Activated CD4-positive, alpha-beta memory T cell treated with anti-CD3 and anti-CD28 coated beads for 36 hours (primary cell): ENCODE measurements at regions not wholly inside any gene's neighbourhood (a gene's known extent, or its start where the extent isn't known, plus 50 kb on each side); places are given as distances from the start of the nearest gene placed in this dataset.

Experiments used
- CTCF ChIA-PET: fragments of 350-600 bp; sonication (Branson Sonifier 250); formaldehyde crosslinking; loops from one replicate; lab custom pipeline; 2021; ENCODE audit warnings: antibody characterized with exemption, inconsistent platforms; lab: Charles Lee
- POLR2A ChIA-PET: fragments of 350-600 bp; sonication (Branson Sonifier 250); formaldehyde crosslinking; loops from one replicate; lab custom pipeline; 2021; ENCODE audit warnings: antibody characterized with exemption; lab: Charles Lee
- DNase-seq: peaks from one replicate; pipeline ENCODE4 v3.0.0-alpha.2; 2020
- H3K27ac Mint-ChIP-seq: one replicate; pipeline ENCODE4 v1.8.0; 2021; ENCODE audit warnings: mixed read lengths
- H3K27me3 Mint-ChIP-seq: one replicate; pipeline ENCODE4 v1.8.0; 2021; ENCODE audit warnings: mixed read lengths
- H3K36me3 Mint-ChIP-seq: one replicate; pipeline ENCODE4 v1.8.0; 2021; ENCODE audit warnings: mixed read lengths
- H3K4me1 Mint-ChIP-seq: one replicate; pipeline ENCODE4 v1.8.0; 2021; ENCODE audit warnings: low read depth, mixed read lengths
- H3K4me3 Mint-ChIP-seq: one replicate; pipeline ENCODE4 v1.8.0; 2021; ENCODE audit warnings: mild to moderate bottlenecking, mixed read lengths
- H3K9me3 Mint-ChIP-seq: one replicate; pipeline ENCODE4 v1.8.0; 2021; ENCODE audit warnings: mixed read lengths
- intact Hi-C: fragments of 100-400 bp; cut with micrococcal nuclease; formaldehyde crosslinking; loops from one replicate; pipeline ENCODE4 v1.15.1; 2023

- intact Hi-C loops = no loop called here
- ChIA-PET CTCF (no interaction called here), POLR2A (interaction anchor here (0.6 kb wide), 1 partner anchor 40 kb away, joined by 4 read pairs; no protein-coding TSS in a partner anchor)
- Mint-ChIP-seq H3K9me3 (no peaks in the 10 kb centered on the region), H3K27me3 (no peaks in the 10 kb centered on the region), H3K36me3 (no peaks in the 10 kb centered on the region), H3K4me3 (no peak overlapping the region), H3K27ac (no peak overlapping the region), H3K4me1 (peaks cover 41% of the 10 kb centered on the region)
- DNase-seq = no peak
Measured at GRCh38 chr6:14862845-14863244, 383.0 kb upstream of the JARID2 start.

DNA sequence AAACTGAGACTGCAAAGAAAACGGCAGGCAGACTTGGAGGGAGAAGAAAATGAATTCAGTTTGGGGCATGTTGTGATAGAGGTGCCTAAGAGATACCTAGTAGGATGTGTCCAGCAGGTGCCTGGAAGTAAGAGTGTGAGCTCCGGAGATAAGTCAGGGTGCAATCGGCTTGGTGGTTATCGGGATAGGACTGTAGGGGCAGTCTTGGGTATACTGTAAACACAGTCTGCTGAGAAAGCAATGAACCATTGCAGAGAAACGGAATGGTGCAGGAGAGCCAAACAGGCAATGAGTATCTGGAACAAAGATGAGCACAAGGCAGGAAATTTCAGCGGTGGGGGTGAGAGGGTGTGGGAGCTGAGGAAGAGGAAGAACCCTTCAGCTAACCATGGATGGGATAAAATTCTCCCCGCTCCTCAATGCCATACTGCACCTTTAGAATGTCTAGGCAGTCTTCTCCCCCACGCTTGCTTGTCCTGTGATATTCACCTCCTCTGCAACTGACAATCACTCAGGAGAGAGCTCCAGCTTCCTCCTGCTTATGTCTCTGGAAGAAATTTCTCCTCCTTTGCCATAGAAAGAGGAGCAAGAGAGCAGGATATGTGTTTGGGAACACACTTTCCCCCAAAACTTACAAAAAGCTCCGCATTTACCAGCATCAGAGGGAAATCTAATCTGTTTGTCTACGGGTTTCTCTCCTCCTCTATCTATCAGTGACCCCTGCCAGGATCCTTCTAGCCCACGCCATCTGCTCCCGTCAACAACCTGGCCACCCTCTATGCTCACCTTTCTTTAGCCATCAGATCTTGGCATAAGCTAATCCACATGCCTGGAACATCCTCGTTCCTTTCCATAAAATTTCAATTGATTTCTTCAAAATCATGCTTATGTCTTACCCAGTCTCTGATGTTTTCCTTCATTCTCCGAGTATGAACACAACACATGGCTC is 381.7 kb upstream of the JARID2 start:
- Mint-ChIP-seq H3K27ac (no peak overlapping the region), H3K36me3 (no peaks in the 10 kb centered on the region), H3K27me3 (no peaks in the 10 kb centered on the region), H3K4me1 (peaks cover 30% of the 10 kb centered on the region), H3K9me3 (no peaks in the 10 kb centered on the region), H3K4me3 (no peak overlapping the region)
- ChIA-PET CTCF (no interaction called here), POLR2A (no interaction called here)
- intact Hi-C loops = no loop called here
- DNase-seq = no peak

GRCh38 chr6:14865531-14866100 is 380.3 kb upstream of the JARID2 start:
- intact Hi-C loops = no loop called here
- H3K4me1 Mint-ChIP-seq = peaks cover 22% of the 10 kb centered on the region
- ChIA-PET POLR2A (no interaction called here), CTCF (no interaction called here)
- no peak overlapping the region for H3K4me3 Mint-ChIP-seq
- DNase-seq = no peak
- H3K9me3 Mint-ChIP-seq = no peaks in the 10 kb centered on the region
- H3K36me3 Mint-ChIP-seq = no peaks in the 10 kb centered on the region
- peak overlapping the region; percentile 53 for H3K27ac Mint-ChIP-seq
- no peaks in the 10 kb centered on the region for H3K27me3 Mint-ChIP-seq

DNA sequence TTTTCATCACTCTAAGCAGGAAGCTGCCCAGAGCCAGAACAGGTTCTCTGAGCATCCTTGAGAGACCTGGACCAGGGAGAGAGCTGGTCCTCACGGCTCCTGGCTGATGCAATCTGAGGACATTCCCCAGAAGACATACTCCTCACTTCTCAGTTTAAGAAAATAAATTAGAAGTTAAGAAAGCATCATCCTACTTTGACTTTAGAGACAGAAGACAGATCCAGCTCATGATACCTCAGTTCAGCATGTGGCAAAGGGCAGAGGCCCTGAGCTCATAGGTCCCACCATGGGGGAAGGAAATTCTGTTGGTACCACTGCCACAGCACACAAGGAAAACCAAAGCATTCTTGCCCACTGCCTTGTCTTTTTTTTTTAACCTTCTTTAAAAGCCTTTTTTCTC is 378.1 kb upstream of the JARID2 start:
- DNase-seq = no peak
- CTCF ChIA-PET = interaction anchor here (0.6 kb wide), 1 partner anchor 21 kb away, joined by 3 read pairs; no protein-coding TSS in a partner anchor
- H3K4me3 Mint-ChIP-seq = no peak overlapping the region
- POLR2A ChIA-PET = no interaction called here
- H3K27me3 Mint-ChIP-seq = no peaks in the 10 kb centered on the region
- no peaks in the 10 kb centered on the region for H3K9me3 Mint-ChIP-seq
- intact Hi-C loops = no loop called here
- peak overlapping the region; percentile 15 for H3K27ac Mint-ChIP-seq
- H3K4me1 Mint-ChIP-seq = peaks cover 25% of the 10 kb centered on the region
- no peaks in the 10 kb centered on the region for H3K36me3 Mint-ChIP-seq

DNA sequence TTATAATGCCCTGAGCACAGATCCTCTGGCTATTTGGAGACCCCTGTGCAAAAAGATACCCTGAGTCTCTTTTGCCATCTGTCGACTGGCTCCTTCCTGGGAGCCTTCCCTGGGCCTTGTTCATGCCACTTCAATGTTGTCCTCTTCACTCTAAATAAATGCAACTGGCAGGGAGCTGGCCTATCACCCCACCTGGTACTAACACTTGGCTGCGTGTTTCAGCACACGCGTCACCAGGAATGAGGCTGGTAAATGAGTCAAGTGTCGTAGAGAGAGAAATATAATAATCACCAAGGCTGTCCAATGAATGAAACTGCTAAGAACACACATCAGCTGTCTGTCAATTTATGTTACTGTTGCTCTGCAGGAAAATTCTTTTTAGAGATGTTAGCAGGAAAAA is 374.6 kb upstream of the JARID2 start:
- POLR2A ChIA-PET = interaction anchor here (2.0 kb wide), 1 partner anchor 12 kb away, joined by 4 read pairs; no protein-coding TSS in a partner anchor
- Mint-ChIP-seq H3K27ac (no peak overlapping the region), H3K9me3 (no peaks in the 10 kb centered on the region), H3K4me1 (peaks cover 52% of the 10 kb centered on the region), H3K4me3 (no peak overlapping the region), H3K36me3 (no peaks in the 10 kb centered on the region), H3K27me3 (no peaks in the 10 kb centered on the region)
- no peak for DNase-seq
- intact Hi-C loops = loop anchor here (10.0 kb wide), 1 partner anchor 614 kb away; no protein-coding TSS in a partner anchor
- CTCF ChIA-PET = no interaction called here

GRCh38 chr6:14873101-14873500 is 372.8 kb upstream of the JARID2 start:
- Mint-ChIP-seq H3K36me3 (no peaks in the 10 kb centered on the region), H3K27ac (peak overlapping the region; percentile 97), H3K9me3 (no peaks in the 10 kb centered on the region), H3K27me3 (no peaks in the 10 kb centered on the region), H3K4me1 (peaks cover 68% of the 10 kb centered on the region), H3K4me3 (no peak overlapping the region)
- ChIA-PET CTCF (interaction anchor here (1.1 kb wide), 1 partner anchor 162 kb away, joined by 3 read pairs; no protein-coding TSS in a partner anchor), POLR2A (interaction anchor here (0.7 to 6.0 kb wide), 6 partner anchors 13 to 376 kb away, joined by 3 to 90 read pairs (median 40); no protein-coding TSS in a partner anchor)
- no peak for DNase-seq
- intact Hi-C loops = loop anchor here (10.0 kb wide), 1 partner anchor 612 kb away; no protein-coding TSS in a partner anchor

DNA sequence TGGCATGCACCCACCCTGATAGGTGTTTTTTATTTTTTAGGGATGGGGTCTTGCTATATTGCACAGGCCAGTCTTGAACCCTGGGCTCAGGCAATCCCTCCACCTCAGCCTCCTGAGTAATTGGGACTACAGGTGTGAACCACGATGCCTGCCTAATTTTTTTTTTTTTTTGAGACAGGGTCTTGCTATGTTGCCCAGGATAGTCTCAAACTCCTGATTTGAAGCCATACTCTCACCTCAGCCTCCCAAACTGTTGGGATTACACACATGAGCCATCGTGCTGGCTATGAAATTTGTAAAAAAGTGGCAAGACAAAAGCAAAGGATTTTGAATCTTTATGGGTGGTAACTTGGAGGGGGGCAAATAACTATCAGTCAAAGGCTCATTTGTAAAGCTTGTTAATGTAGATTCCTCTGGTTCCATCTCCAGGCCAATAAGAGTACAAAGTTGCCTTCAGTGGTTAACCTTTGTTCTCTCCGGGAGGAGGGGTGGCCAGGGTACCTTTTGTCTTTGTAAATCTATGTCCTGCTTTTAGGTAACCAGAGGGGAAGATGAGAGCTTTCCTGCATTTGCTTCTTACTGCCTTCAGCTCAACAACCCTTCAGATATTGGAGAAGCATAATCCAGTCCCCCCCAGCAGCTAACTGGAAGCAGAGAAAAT is 372.0 kb upstream of the JARID2 start:
- no peaks in the 10 kb centered on the region for H3K27me3 Mint-ChIP-seq
- intact Hi-C loops = loop anchor here (10.0 kb wide), 1 partner anchor 611 kb away; no protein-coding TSS in a partner anchor
- DNase-seq = no peak
- H3K4me3 Mint-ChIP-seq = no peak overlapping the region
- POLR2A ChIA-PET = interaction anchor here (1.2 to 6.0 kb wide), 7 partner anchors 14 to 375 kb away, joined by 3 to 90 read pairs (median 33); no protein-coding TSS in a partner anchor
- CTCF ChIA-PET = interaction anchor here (1.1 to 1.6 kb wide), 3 partner anchors 156 to 375 kb away, joined by 3 read pairs; no protein-coding TSS in a partner anchor
- peak overlapping the region; percentile 97 for H3K27ac Mint-ChIP-seq
- H3K4me1 Mint-ChIP-seq = peaks cover 76% of the 10 kb centered on the region
- no peaks in the 10 kb centered on the region for H3K36me3 Mint-ChIP-seq
- no peaks in the 10 kb centered on the region for H3K9me3 Mint-ChIP-seq

DNA sequence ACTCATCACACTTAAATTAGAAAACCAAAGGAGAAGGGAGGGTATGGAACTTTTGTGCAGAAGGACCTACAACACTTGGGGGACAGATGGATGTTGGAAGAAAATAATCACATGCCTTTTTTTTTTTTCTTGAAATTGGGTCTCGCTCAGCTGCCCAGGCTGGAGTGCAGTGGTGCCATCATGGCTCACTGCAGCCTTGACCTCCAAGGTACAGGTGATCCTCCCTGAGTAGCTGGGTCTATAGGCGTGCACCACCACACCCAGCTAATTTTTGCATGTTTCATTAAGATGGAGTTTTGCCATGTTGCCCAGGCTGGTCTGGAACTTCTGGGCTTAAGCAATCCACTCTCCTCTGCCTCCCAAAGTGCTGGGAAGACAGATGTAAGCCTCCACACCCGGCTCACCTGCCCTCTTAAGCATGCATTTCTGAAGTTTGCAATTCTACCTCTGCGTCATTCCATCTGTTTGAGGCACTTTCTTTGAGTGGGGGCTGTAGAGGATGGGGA is 370.8 kb upstream of the JARID2 start:
- Mint-ChIP-seq H3K27me3 (no peaks in the 10 kb centered on the region), H3K36me3 (no peaks in the 10 kb centered on the region), H3K4me3 (peak overlapping the region; percentile 35), H3K27ac (peak overlapping the region; percentile 97), H3K9me3 (no peaks in the 10 kb centered on the region), H3K4me1 (peaks cover 78% of the 10 kb centered on the region)
- intact Hi-C loops = loop anchor here (1.0 to 10.0 kb wide), 15 partner anchors 17 to 663 kb away; no protein-coding TSS in a partner anchor
- ChIA-PET POLR2A (interaction anchor here (0.6 to 6.0 kb wide), 9 partner anchors 8 to 663 kb away, joined by 3 to 90 read pairs (median 15); no protein-coding TSS in a partner anchor), CTCF (interaction anchor here (1.3 to 1.6 kb wide), 2 partner anchors 368 to 374 kb away, joined by 3 to 4 read pairs; no protein-coding TSS in a partner anchor)
- no peak for DNase-seq

DNA sequence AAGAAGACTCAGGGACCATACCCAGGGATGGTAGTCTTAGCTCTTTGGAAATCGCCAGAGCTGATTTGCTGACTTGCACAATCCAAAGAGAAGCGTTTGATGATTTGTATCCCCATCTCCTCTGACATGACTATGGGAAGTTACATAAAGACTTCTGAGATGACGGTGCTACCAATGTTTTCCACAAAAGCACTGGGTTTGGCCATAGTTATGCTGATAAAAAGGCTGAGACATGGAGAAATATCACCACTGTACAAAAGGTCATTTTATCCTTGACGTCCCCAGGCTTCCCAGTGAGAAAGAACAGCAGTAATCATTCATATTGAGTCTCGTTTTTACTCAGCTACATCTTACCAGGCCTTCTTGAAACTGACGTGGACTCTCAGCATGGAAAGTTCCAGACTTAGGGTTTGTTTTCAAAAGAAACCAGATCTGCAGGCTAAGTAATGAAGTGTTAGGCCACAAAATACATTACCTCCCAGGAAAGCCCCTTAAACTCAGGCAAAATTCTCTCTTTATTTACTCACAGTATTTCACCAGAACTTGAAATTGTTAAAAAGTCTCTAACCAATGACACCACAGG is 370.3 kb upstream of the JARID2 start:
- H3K27me3 Mint-ChIP-seq = no peaks in the 10 kb centered on the region
- ChIA-PET POLR2A (interaction anchor here (0.6 to 6.0 kb wide), 11 partner anchors 9 to 664 kb away, joined by 3 to 90 read pairs (median 5); no protein-coding TSS in a partner anchor), CTCF (interaction anchor here (1.3 to 1.5 kb wide), 2 partner anchors 140 to 367 kb away, joined by 4 read pairs; no protein-coding TSS in a partner anchor)
- H3K9me3 Mint-ChIP-seq = no peaks in the 10 kb centered on the region
- peaks cover 79% of the 10 kb centered on the region for H3K4me1 Mint-ChIP-seq
- intact Hi-C loops = loop anchor here (1.0 to 10.0 kb wide), 16 partner anchors 17 to 663 kb away; no protein-coding TSS in a partner anchor
- peak overlapping the region; percentile 35 for H3K4me3 Mint-ChIP-seq
- H3K27ac Mint-ChIP-seq = peak overlapping the region; percentile 97
- peak; percentile 60 for DNase-seq
- H3K36me3 Mint-ChIP-seq = no peaks in the 10 kb centered on the region

- Mint-ChIP-seq H3K36me3 (no peaks in the 10 kb centered on the region), H3K4me1 (peaks cover 74% of the 10 kb centered on the region), H3K27me3 (no peaks in the 10 kb centered on the region), H3K9me3 (no peaks in the 10 kb centered on the region), H3K27ac (peak overlapping the region; percentile 97), H3K4me3 (peak overlapping the region; percentile 40)
- intact Hi-C loops = loop anchor here (1.0 to 10.0 kb wide), 6 partner anchors 129 to 665 kb away; no protein-coding TSS in a partner anchor
- ChIA-PET CTCF (interaction anchor here (0.6 to 1.6 kb wide), 10 partner anchors 13 to 308 kb away, joined by 3 to 5 read pairs (median 4); no protein-coding TSS in a partner anchor), POLR2A (interaction anchor here (0.5 to 6.0 kb wide), 23 partner anchors 17 to 609 kb away, joined by 3 to 90 read pairs (median 5); partner anchors contain the start of gene JARID2)
- DNase-seq = peak; percentile 59
Measured at GRCh38 chr6:14876778-14877613, 368.9 kb upstream of the JARID2 start.
